HL-60 (cell line): ENCODE measurements at regions not wholly inside any gene's neighbourhood (a gene's known extent, or its start where the extent isn't known, plus 50 kb on each side); places are given as distances from the start of the nearest gene placed in this dataset.

Experiments
- DNase-seq, 2 experiments: peaks; one replicate each; pipeline ENCODE4 v3.0.0-alpha.2; 2010 to 2020; ENCODE audit warnings: low read depth in 1 of 2, low spot score in 1 of 2
- H3K27ac ChIP-seq: fragments of 250-450 bp; sonication (Bioruptor Pico); replicated peaks from 2 replicates; pipeline ENCODE4 v1.5.1; 2020; ENCODE audit warnings: mild to moderate bottlenecking, moderate library complexity
- H3K27me3 ChIP-seq: fragments of 250-450 bp; sonication (Bioruptor Pico); 2 replicates; pipeline ENCODE4 v1.5.1; 2021; ENCODE audit warnings: mild to moderate bottlenecking, moderate library complexity; ENCODE audit not compliant: insufficient read depth, poor library complexity, severe bottlenecking
- H3K4me3 ChIP-seq: replicated peaks from 2 replicates; pipeline ENCODE4 v1.5.1; 2011; ENCODE audit warnings: mild to moderate bottlenecking, control low read depth, low read length; ENCODE audit not compliant: insufficient read depth
- GABPA ChIP-seq: IDR thresholded peaks from 2 replicates; pipeline ENCODE4 v1.6.1; 2012; ENCODE audit warnings: low read depth
- POLR2AphosphoS5 ChIP-seq: IDR thresholded peaks from 2 replicates; pipeline ENCODE4 v1.6.1; 2012; ENCODE audit warnings: low read depth
- SPI1 ChIP-seq: IDR thresholded peaks from 2 replicates; pipeline ENCODE4 v1.6.1; 2012; ENCODE audit warnings: low read depth, mild to moderate bottlenecking, borderline replicate concordance
- TF ChIP-seq, protein P1 (sequence below): IDR thresholded peaks from one replicate; pipeline ENCODE4 v1.5.1; 2011; ENCODE audit warnings: low read length, control low read depth, inconsistent platforms; ENCODE audit not compliant: insufficient read depth
- TF ChIP-seq, protein P2 (sequence below): IDR thresholded peaks from 2 replicates; pipeline ENCODE4 v1.6.1; 2012; ENCODE audit warnings: low read depth; ENCODE audit not compliant: insufficient replicate concordance

DNA sequence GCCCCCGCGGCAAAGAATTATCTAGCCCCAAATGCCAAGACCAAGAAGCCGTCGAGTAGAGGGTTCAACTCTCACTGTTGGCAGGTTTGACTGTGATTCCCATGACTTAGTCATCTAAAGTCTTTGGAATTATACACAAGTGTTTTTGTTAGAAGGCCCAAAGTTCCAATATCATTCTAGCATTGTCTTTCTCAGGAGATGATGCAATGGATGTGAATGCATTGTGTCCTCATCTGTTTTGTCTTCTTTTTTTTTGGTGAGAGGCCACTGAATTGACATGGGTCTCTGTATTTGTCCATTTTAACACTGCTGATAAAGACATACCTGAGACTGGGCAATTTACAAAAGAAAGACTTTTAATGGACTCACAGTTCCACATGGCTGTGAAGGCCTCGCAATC is 290.5 kb upstream of the ZFP64 start:
- DNase-seq: no peak
- Histone ChIP-seq H3K27me3 (peaks cover under 1% of the 10 kb centered on the region), H3K27ac (no peak overlapping the region), H3K4me3 (no peak overlapping the region)
- TF ChIP-seq, protein P1, sequence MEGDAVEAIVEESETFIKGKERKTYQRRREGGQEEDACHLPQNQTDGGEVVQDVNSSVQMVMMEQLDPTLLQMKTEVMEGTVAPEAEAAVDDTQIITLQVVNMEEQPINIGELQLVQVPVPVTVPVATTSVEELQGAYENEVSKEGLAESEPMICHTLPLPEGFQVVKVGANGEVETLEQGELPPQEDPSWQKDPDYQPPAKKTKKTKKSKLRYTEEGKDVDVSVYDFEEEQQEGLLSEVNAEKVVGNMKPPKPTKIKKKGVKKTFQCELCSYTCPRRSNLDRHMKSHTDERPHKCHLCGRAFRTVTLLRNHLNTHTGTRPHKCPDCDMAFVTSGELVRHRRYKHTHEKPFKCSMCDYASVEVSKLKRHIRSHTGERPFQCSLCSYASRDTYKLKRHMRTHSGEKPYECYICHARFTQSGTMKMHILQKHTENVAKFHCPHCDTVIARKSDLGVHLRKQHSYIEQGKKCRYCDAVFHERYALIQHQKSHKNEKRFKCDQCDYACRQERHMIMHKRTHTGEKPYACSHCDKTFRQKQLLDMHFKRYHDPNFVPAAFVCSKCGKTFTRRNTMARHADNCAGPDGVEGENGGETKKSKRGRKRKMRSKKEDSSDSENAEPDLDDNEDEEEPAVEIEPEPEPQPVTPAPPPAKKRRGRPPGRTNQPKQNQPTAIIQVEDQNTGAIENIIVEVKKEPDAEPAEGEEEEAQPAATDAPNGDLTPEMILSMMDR: no peak
- TF ChIP-seq POLR2AphosphoS5 (no peak), GABPA (no peak), SPI1 (no peak)
- TF ChIP-seq, protein P2, sequence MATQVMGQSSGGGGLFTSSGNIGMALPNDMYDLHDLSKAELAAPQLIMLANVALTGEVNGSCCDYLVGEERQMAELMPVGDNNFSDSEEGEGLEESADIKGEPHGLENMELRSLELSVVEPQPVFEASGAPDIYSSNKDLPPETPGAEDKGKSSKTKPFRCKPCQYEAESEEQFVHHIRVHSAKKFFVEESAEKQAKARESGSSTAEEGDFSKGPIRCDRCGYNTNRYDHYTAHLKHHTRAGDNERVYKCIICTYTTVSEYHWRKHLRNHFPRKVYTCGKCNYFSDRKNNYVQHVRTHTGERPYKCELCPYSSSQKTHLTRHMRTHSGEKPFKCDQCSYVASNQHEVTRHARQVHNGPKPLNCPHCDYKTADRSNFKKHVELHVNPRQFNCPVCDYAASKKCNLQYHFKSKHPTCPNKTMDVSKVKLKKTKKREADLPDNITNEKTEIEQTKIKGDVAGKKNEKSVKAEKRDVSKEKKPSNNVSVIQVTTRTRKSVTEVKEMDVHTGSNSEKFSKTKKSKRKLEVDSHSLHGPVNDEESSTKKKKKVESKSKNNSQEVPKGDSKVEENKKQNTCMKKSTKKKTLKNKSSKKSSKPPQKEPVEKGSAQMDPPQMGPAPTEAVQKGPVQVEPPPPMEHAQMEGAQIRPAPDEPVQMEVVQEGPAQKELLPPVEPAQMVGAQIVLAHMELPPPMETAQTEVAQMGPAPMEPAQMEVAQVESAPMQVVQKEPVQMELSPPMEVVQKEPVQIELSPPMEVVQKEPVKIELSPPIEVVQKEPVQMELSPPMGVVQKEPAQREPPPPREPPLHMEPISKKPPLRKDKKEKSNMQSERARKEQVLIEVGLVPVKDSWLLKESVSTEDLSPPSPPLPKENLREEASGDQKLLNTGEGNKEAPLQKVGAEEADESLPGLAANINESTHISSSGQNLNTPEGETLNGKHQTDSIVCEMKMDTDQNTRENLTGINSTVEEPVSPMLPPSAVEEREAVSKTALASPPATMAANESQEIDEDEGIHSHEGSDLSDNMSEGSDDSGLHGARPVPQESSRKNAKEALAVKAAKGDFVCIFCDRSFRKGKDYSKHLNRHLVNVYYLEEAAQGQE: no peak

DNA sequence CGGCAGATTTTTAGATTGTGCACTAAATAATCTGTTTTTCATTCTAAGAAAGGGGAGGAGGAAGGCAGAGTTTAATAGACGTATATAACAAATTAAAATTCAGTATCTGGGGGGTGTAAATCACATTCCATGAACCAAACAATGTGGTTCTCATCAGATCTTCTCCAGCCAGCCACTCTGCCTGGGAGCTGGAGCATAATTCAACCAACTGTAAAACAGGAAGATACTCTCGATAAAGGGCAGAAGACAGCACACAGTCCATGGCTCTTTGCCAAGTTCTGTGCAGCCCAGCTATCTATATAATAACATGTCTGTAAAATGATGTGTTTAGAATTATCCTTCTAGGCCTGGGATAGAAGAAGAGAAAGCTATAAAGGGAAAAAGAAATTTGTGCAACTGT is 289.9 kb upstream of the ZFP64 start:
- Histone ChIP-seq H3K27ac (no peak overlapping the region), H3K27me3 (no peaks in the 10 kb centered on the region), H3K4me3 (no peak overlapping the region)
- DNase-seq: no peak
- TF ChIP-seq, protein P1: no peak
- TF ChIP-seq GABPA (no peak), SPI1 (no peak)
- TF ChIP-seq, protein P2: no peak

DNA sequence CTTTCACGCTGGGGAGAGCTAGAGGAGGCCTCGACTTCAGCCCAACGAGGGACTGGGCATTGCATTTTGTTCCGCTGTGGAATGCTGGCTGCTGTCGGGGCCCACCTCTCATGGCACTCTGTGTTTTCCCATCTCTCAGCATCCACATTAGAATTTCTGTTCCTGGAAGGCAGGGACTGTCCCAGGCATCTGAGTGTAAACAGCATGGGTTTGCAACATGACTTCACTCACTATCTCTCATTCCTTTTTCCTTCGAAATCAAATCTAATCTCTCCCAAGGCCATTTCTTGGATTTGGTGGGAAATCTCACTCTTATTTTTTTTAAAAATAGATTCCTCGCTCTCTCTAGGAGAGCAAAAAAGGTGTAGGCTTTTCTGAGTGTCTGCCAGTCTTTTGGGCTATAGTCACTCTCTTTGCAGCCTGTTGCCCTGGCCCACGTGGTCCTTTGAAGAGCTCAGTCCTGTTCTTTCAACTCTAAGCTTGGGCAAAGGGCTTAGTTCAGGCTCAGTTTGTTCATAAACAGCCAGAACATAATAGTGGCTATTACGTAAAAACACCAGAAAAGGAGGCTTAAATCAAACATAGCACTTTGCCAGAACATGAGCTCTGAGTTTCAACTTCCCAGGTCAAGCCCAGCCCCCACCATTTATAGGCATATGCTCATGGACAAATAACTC is 284.6 kb upstream of the ZFP64 start:
- DNase-seq: no peak
- Histone ChIP-seq H3K4me3 (no peak overlapping the region), H3K27me3 (no peaks in the 10 kb centered on the region), H3K27ac (no peak overlapping the region)
- TF ChIP-seq POLR2AphosphoS5: no peak
- no peak for TF ChIP-seq SPI1
- TF ChIP-seq, protein P2: no peak
- TF ChIP-seq, protein P1: no peak
- TF ChIP-seq GABPA: no peak
